IMR-90 (cell line): ENCODE measurements at regions not wholly inside any gene's neighbourhood (a gene's known extent, or its start where the extent isn't known, plus 50 kb on each side); places are given as distances from the start of the nearest gene placed in this dataset.

Source experiments
- CEBPB ChIP-seq: IDR thresholded peaks from 2 replicates; pipeline ENCODE4 v1.6.1; 2012; ENCODE audit warnings: low read depth, low read length, improper control_type of control experiment
- CHD1 ChIP-seq: IDR thresholded peaks from 2 replicates; pipeline ENCODE4 v1.6.1; 2012; ENCODE audit warnings: low read depth, low read length, improper control_type of control experiment
- CTCF ChIP-seq: conservative IDR thresholded peaks from 2 replicates; pipeline ENCODE4 v1.5.1; 2012; ENCODE audit warnings: mild to moderate bottlenecking, low read depth, low read length, improper control_type of control experiment
- ELK1 ChIP-seq: fragments of 150-350 bp; IDR thresholded peaks from 2 replicates; pipeline ENCODE4 v1.6.1; 2016; ENCODE audit warnings: low read depth, mild to moderate bottlenecking, low read length, moderate library complexity, borderline replicate concordance
- FOS ChIP-seq: fragments of 150-350 bp; IDR thresholded peaks from 2 replicates; pipeline ENCODE4 v1.6.1; 2016; ENCODE audit warnings: low read depth, low read length
- MAZ ChIP-seq: IDR thresholded peaks from 2 replicates; pipeline ENCODE4 v1.6.1; 2012; ENCODE audit warnings: low read depth, mild to moderate bottlenecking, low read length, improper control_type of control experiment, moderate library complexity, borderline replicate concordance
- MXI1 ChIP-seq: IDR thresholded peaks from 2 replicates; pipeline ENCODE4 v1.6.1; 2012; ENCODE audit warnings: low read depth, mild to moderate bottlenecking, low read length, moderate library complexity, borderline replicate concordance
- NFE2L2 ChIP-seq: fragments of 150-350 bp; IDR thresholded peaks from 2 replicates; pipeline ENCODE4 v1.6.1; 2016; ENCODE audit warnings: low read depth, mild to moderate bottlenecking, low read length
- POLR2A ChIP-seq: IDR thresholded peaks from 2 replicates; pipeline ENCODE4 v1.6.1; 2012; ENCODE audit warnings: mild to moderate bottlenecking, low read depth, low read length
- SMC3 ChIP-seq: fragments of 150-350 bp; IDR thresholded peaks from 2 replicates; pipeline ENCODE4 v1.6.1; 2016; ENCODE audit warnings: low read depth, mild to moderate bottlenecking, antibody characterized with exemption, low read length, moderate library complexity
- USF2 ChIP-seq: fragments of 150-350 bp; IDR thresholded peaks from 2 replicates; pipeline ENCODE4 v1.6.1; 2017; ENCODE audit warnings: mild to moderate bottlenecking, antibody characterized with exemption, low read length, low read depth

DNA sequence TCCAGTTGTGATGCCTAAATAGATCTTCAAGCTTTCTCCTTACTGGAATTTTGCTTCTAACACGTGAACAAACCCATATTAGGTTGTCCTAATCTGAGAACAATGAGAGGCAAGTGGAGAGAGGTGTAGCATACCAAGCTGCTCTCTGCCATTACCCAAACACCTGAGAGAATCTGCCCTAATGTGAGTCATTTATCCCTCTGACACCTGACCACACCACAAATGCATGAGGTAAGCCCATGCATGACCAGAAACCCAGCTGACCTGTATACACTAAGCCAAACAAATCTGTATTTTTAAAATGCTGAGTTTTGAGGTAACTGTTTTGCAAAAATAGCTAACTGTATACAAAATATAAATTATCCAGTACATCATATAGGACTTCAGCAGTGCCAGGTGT, 1458.1 kb upstream of the B3GALT2 start:
- no peak for TF ChIP-seq CTCF
- TF ChIP-seq MXI1: no peak
- no peak for TF ChIP-seq USF2
- TF ChIP-seq POLR2A: no peak
- no peak for TF ChIP-seq NFE2L2
- no peak for TF ChIP-seq CHD1
- no peak for TF ChIP-seq MAZ
- TF ChIP-seq FOS: no peak
- TF ChIP-seq SMC3: no peak
- no peak for TF ChIP-seq CEBPB
- TF ChIP-seq ELK1: no peak
